Cardiac muscle cell (in vitro differentiated cells and primary cell): ENCODE measurements at regions not wholly inside any gene's neighbourhood (a gene's known extent, or its start where the extent isn't known, plus 50 kb on each side); places are given as distances from the start of the nearest gene placed in this dataset.

Source experiments
- DNase-seq, 2 donors: peaks; one replicate each; pipeline versions ENCODE4 v3.0.0 to v3.0.0-alpha.2; 2010 to 2017; ENCODE audit warnings: low read depth in 1 of 2, low spot score in 1 of 2
- H3K27ac ChIP-seq: fragments of 200-600 bp; sonication (generic); 2 replicates; pipeline ENCODE4 v1.5.1; 2016
- H3K27me3 ChIP-seq: fragments of 200-600 bp; sonication (generic); 2 replicates; pipeline ENCODE4 v1.6.0; 2016; ENCODE audit warnings: control low read depth
- H3K36me3 ChIP-seq: fragments of 200-600 bp; sonication (generic); 2 replicates; pipeline ENCODE4 v1.5.1; 2016; ENCODE audit warnings: control low read depth
- H3K4me1 ChIP-seq: fragments of 200-600 bp; sonication (generic); 2 replicates; pipeline ENCODE4 v1.8.1; 2017; ENCODE audit warnings: low read depth, mild to moderate bottlenecking, mixed run types
- H3K4me3 ChIP-seq: fragments of 200-600 bp; sonication (generic); 2 replicates; pipeline ENCODE4 v1.5.1; 2016; ENCODE audit warnings: mild to moderate bottlenecking
- H3K9me3 ChIP-seq: fragments of 200-600 bp; sonication (generic); 2 replicates; pipeline ENCODE4 v1.5.1; 2017; ENCODE audit warnings: low read depth, mild to moderate bottlenecking, control low read depth
- TF ChIP-seq, protein P1 (sequence below): IDR thresholded peaks from 2 replicates; pipeline ENCODE4 v1.5.1; 2012; ENCODE audit warnings: low read depth, mild to moderate bottlenecking, low read length

DNA sequence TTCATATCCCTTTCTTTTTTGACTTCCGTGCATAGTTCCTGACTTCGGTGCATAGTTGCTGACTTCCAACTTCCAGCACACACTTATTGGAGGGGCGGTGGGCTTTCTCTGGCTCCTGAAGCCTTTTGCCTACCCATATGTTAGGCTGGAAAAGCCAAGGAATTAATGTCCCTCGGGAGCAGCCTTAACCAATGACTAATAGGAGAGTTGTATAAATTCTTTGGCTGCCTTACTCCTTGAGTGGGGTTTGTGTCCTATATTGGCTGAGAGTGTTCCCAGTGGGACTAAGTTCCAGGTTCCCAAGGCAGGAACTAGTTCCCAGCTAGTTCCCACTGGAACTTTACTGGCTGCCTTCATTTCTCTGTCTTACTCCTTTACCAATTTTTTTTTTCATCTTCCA is 105.7 kb downstream of the ZNF326 start:
- H3K4me3 ChIP-seq, result no peak overlapping the region
- DNase-seq, result no peak
- H3K4me1 ChIP-seq, result peaks cover 4% of the 10 kb centered on the region
- no peaks in the 10 kb centered on the region for H3K27me3 ChIP-seq
- no peak overlapping the region for H3K27ac ChIP-seq
- no peaks in the 10 kb centered on the region for H3K9me3 ChIP-seq
- H3K36me3 ChIP-seq, result no peaks in the 10 kb centered on the region
- TF ChIP-seq, protein P1, sequence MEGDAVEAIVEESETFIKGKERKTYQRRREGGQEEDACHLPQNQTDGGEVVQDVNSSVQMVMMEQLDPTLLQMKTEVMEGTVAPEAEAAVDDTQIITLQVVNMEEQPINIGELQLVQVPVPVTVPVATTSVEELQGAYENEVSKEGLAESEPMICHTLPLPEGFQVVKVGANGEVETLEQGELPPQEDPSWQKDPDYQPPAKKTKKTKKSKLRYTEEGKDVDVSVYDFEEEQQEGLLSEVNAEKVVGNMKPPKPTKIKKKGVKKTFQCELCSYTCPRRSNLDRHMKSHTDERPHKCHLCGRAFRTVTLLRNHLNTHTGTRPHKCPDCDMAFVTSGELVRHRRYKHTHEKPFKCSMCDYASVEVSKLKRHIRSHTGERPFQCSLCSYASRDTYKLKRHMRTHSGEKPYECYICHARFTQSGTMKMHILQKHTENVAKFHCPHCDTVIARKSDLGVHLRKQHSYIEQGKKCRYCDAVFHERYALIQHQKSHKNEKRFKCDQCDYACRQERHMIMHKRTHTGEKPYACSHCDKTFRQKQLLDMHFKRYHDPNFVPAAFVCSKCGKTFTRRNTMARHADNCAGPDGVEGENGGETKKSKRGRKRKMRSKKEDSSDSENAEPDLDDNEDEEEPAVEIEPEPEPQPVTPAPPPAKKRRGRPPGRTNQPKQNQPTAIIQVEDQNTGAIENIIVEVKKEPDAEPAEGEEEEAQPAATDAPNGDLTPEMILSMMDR, result no peak

DNA sequence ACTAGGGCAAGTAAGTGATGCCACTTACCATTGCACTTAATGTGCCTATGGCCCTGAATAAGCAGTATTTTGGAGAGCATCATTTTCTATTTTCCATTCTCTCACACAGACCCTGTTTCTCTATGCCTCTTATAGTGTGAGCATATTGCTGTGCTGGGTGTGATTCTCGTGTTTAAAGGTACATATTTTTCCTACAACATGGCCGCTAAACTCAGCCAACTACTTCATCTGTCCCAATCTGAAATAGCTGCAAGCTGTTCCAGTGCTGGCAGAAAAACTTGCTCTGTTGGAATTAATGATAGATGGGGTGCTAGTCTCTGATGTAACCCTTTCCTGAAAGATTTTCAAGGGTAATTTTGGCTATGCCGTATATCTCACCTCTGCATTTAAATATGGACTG is 97.5 kb downstream of the ZNF326 start:
- Histone ChIP-seq H3K4me1 (no peaks in the 10 kb centered on the region), H3K36me3 (no peaks in the 10 kb centered on the region), H3K27ac (no peak overlapping the region), H3K4me3 (no peak overlapping the region), H3K27me3 (no peaks in the 10 kb centered on the region), H3K9me3 (no peaks in the 10 kb centered on the region)
- TF ChIP-seq, protein P1, result no peak
- no peak for DNase-seq
